Central memory CD8-positive, alpha-beta T cell (primary cell): ENCODE measurements at regions not wholly inside any gene's neighbourhood (a gene's known extent, or its start where the extent isn't known, plus 50 kb on each side); places are given as distances from the start of the nearest gene placed in this dataset.
"Not testable (repeated sequence)": the region's sequence is repeated elsewhere in the genome, so short reads cannot be mapped to it uniquely, and the experiment has no call there.

Experiments
- ATAC-seq: fragments of 150-1000 bp; cut with Tn5 transposase; replicated peaks from 2 replicates; pipeline ENCODE4 v1.10.0; 2022; ENCODE audit warnings: mild to moderate bottlenecking, moderate FRiP score, moderate number of reproducible peaks; ENCODE audit not compliant: poor library complexity, severe bottlenecking; ENCODE audit errors: extremely low read depth
- DNase-seq, 2 donors: peaks; one replicate each; pipeline ENCODE4 v3.0.0; 2021; ENCODE audit warnings: low spot score in 2 of 2
- H3K27ac Mint-ChIP-seq: one replicate; pipeline ENCODE4 v1.8.0; 2022; ENCODE audit warnings: low read depth, mild to moderate bottlenecking, moderate library complexity, mixed read lengths
- H3K27me3 Mint-ChIP-seq: one replicate; pipeline ENCODE4 v1.8.0; 2022; ENCODE audit warnings: mixed read lengths
- H3K36me3 Mint-ChIP-seq: one replicate; pipeline ENCODE4 v1.8.0; 2022; ENCODE audit warnings: mild to moderate bottlenecking, moderate library complexity, mixed read lengths; ENCODE audit not compliant: insufficient read depth
- H3K4me1 Mint-ChIP-seq: one replicate; pipeline ENCODE4 v1.8.0; 2022; ENCODE audit warnings: mixed read lengths
- H3K4me3 Mint-ChIP-seq: one replicate; pipeline ENCODE4 v1.8.0; 2022; ENCODE audit warnings: mild to moderate bottlenecking, moderate library complexity, mixed read lengths
- H3K9me3 Mint-ChIP-seq: one replicate; pipeline ENCODE4 v1.8.0; 2022; ENCODE audit warnings: mixed read lengths

- H3K36me3 Mint-ChIP-seq, result no peaks in the 10 kb centered on the region
- no peak overlapping the region for H3K27ac Mint-ChIP-seq
- no peaks in the 10 kb centered on the region for H3K4me1 Mint-ChIP-seq
- DNase-seq (no peak), ATAC-seq (no peak)
- H3K27me3 Mint-ChIP-seq, result no peaks in the 10 kb centered on the region
- H3K4me3 Mint-ChIP-seq, result no peak overlapping the region
- peaks cover 20% of the 10 kb centered on the region for H3K9me3 Mint-ChIP-seq
Measured at GRCh38 chr4:188347339-188347738, 208.1 kb downstream of the TRIML1 start.

- not testable (repeated sequence) for DNase-seq, ATAC-seq, H3K27ac Mint-ChIP-seq, H3K36me3 Mint-ChIP-seq, H3K4me1 Mint-ChIP-seq, H3K27me3 Mint-ChIP-seq, H3K4me3 Mint-ChIP-seq
- peaks cover 14% of the 10 kb centered on the region for H3K9me3 Mint-ChIP-seq
Measured at GRCh38 chr4:188349569-188349968, 210.3 kb downstream of the TRIML1 start.

GRCh38 chr4:188363196-188363595 is 224.0 kb downstream of the TRIML1 start:
- DNase-seq (no peak), ATAC-seq (no peak)
- Mint-ChIP-seq H3K4me3 (no peak overlapping the region), H3K36me3 (peaks cover 2% of the 10 kb centered on the region), H3K4me1 (no peaks in the 10 kb centered on the region), H3K9me3 (peaks cover 33% of the 10 kb centered on the region), H3K27me3 (no peaks in the 10 kb centered on the region), H3K27ac (no peak overlapping the region)

- no peaks in the 10 kb centered on the region for H3K4me1 Mint-ChIP-seq
- peaks cover 30% of the 10 kb centered on the region for H3K9me3 Mint-ChIP-seq
- DNase-seq, result no peak
- H3K4me3 Mint-ChIP-seq, result no peak overlapping the region
- no peaks in the 10 kb centered on the region for H3K36me3 Mint-ChIP-seq
- H3K27me3 Mint-ChIP-seq, result no peaks in the 10 kb centered on the region
- no peak for ATAC-seq
- no peak overlapping the region for H3K27ac Mint-ChIP-seq
Measured at GRCh38 chr4:188370777-188371176, 231.5 kb downstream of the TRIML1 start.

- H3K4me1 Mint-ChIP-seq, result no peaks in the 10 kb centered on the region
- no peak overlapping the region for H3K27ac Mint-ChIP-seq
- ATAC-seq (no peak), DNase-seq (no peak)
- H3K9me3 Mint-ChIP-seq, result peaks cover 36% of the 10 kb centered on the region
- no peak overlapping the region for H3K4me3 Mint-ChIP-seq
- no peaks in the 10 kb centered on the region for H3K27me3 Mint-ChIP-seq
- H3K36me3 Mint-ChIP-seq, result no peaks in the 10 kb centered on the region
Measured at GRCh38 chr4:188372058-188372457, 232.8 kb downstream of the TRIML1 start.

- no peak for ATAC-seq
- H3K27me3 Mint-ChIP-seq, result no peaks in the 10 kb centered on the region
- no peaks in the 10 kb centered on the region for H3K36me3 Mint-ChIP-seq
- no peak for DNase-seq
- no peaks in the 10 kb centered on the region for H3K4me1 Mint-ChIP-seq
- no peak overlapping the region for H3K4me3 Mint-ChIP-seq
- no peak overlapping the region for H3K27ac Mint-ChIP-seq
- H3K9me3 Mint-ChIP-seq, result peaks cover 29% of the 10 kb centered on the region
Measured at GRCh38 chr4:188372829-188373228, 233.6 kb downstream of the TRIML1 start.

- DNase-seq (no peak), ATAC-seq (no peak)
- Mint-ChIP-seq H3K27me3 (no peaks in the 10 kb centered on the region), H3K9me3 (peaks cover 35% of the 10 kb centered on the region), H3K36me3 (no peaks in the 10 kb centered on the region), H3K4me3 (no peak overlapping the region), H3K4me1 (no peaks in the 10 kb centered on the region), H3K27ac (no peak overlapping the region)
Measured at GRCh38 chr4:188374871-188375270, 235.6 kb downstream of the TRIML1 start.

- no peak overlapping the region for H3K4me3 Mint-ChIP-seq
- no peaks in the 10 kb centered on the region for H3K27me3 Mint-ChIP-seq
- ATAC-seq, result no peak
- H3K27ac Mint-ChIP-seq, result no peak overlapping the region
- no peaks in the 10 kb centered on the region for H3K4me1 Mint-ChIP-seq
- no peak for DNase-seq
- H3K9me3 Mint-ChIP-seq, result peaks cover 42% of the 10 kb centered on the region
- H3K36me3 Mint-ChIP-seq, result peaks cover 3% of the 10 kb centered on the region
Measured at GRCh38 chr4:188377816-188378215, 238.6 kb downstream of the TRIML1 start.

GRCh38 chr4:188383180-188383579 is 243.9 kb downstream of the TRIML1 start:
- H3K27me3 Mint-ChIP-seq, result no peaks in the 10 kb centered on the region
- DNase-seq (no peak), ATAC-seq (no peak)
- no peaks in the 10 kb centered on the region for H3K4me1 Mint-ChIP-seq
- H3K4me3 Mint-ChIP-seq, result no peak overlapping the region
- peaks cover 3% of the 10 kb centered on the region for H3K36me3 Mint-ChIP-seq
- peaks cover 35% of the 10 kb centered on the region for H3K9me3 Mint-ChIP-seq
- H3K27ac Mint-ChIP-seq, result no peak overlapping the region

GRCh38 chr4:188387179-188387791 is 248.0 kb downstream of the TRIML1 start:
- Mint-ChIP-seq H3K27me3 (no peaks in the 10 kb centered on the region), H3K4me3 (no peak overlapping the region), H3K4me1 (no peaks in the 10 kb centered on the region), H3K9me3 (peaks cover 41% of the 10 kb centered on the region), H3K36me3 (no peaks in the 10 kb centered on the region), H3K27ac (no peak overlapping the region)
- DNase-seq (no peak), ATAC-seq (no peak)

GRCh38 chr4:188391349-188391748 is 252.1 kb downstream of the TRIML1 start:
- peaks cover 27% of the 10 kb centered on the region for H3K9me3 Mint-ChIP-seq
- H3K4me1 Mint-ChIP-seq, H3K4me3 Mint-ChIP-seq, DNase-seq, H3K36me3 Mint-ChIP-seq, H3K27me3 Mint-ChIP-seq, H3K27ac Mint-ChIP-seq, ATAC-seq: not testable (repeated sequence)

- no peak for DNase-seq
- Mint-ChIP-seq H3K9me3 (peaks cover 14% of the 10 kb centered on the region), H3K27me3 (no peaks in the 10 kb centered on the region)
Measured at GRCh38 chr4:188396037-188396436, 256.8 kb downstream of the TRIML1 start.

GRCh38 chr4:188399834-188400233 is 260.6 kb downstream of the TRIML1 start:
- no peak overlapping the region for H3K4me3 Mint-ChIP-seq
- H3K4me1 Mint-ChIP-seq, result no peaks in the 10 kb centered on the region
- no peak for ATAC-seq
- no peak overlapping the region for H3K27ac Mint-ChIP-seq
- H3K27me3 Mint-ChIP-seq, result no peaks in the 10 kb centered on the region
- H3K9me3 Mint-ChIP-seq, result peaks cover 21% of the 10 kb centered on the region
- H3K36me3 Mint-ChIP-seq, result no peaks in the 10 kb centered on the region
- no peak for DNase-seq

More at GRCh38 chr4:188396037-188396436, 256.8 kb downstream of the TRIML1 start:
- no peaks in the 10 kb centered on the region for H3K4me1 Mint-ChIP-seq
- H3K36me3 Mint-ChIP-seq, result no peaks in the 10 kb centered on the region
- no peak for ATAC-seq
- no peak overlapping the region for H3K27ac Mint-ChIP-seq
- no peak overlapping the region for H3K4me3 Mint-ChIP-seq
